Breast epithelium (tissue), 4 donors: ENCODE measurements at regions not wholly inside any gene's neighbourhood (a gene's known extent, or its start where the extent isn't known, plus 50 kb on each side); places are given as distances from the start of the nearest gene placed in this dataset.
"Not testable (repeated sequence)": the region's sequence is repeated elsewhere in the genome, so short reads cannot be mapped to it uniquely, and the experiment has no call there.

ENCODE experiments used
- DNase-seq, 2 donors: peaks; one replicate each; pipeline ENCODE4 v3.0.0-alpha.2; 2019; ENCODE audit warnings: low spot score in 2 of 2
- H3K27ac ChIP-seq, 2 donors: fragments of 200-600 bp; sonication (generic) in 1 of 2; one replicate each; pipeline ENCODE4 v1.5.1; 2016 to 2019; ENCODE audit warnings: mild to moderate bottlenecking in 1 of 2
- H3K27me3 ChIP-seq, 2 donors: fragments of 200-600 bp; sonication (generic) in 1 of 2; one replicate each; pipeline versions ENCODE4 v1.5.1 to v1.6.0; 2017 to 2019; ENCODE audit warnings: control low read depth in 1 of 2, mild to moderate bottlenecking in 1 of 2
- H3K36me3 ChIP-seq: fragments of 200-600 bp; one replicate; pipeline ENCODE4 v1.5.1; 2019
- H3K4me1 ChIP-seq, 2 donors: fragments of 200-600 bp; sonication (generic); one replicate each; pipeline ENCODE4 v1.5.1; 2016 to 2019; ENCODE audit warnings: control low read depth in 1 of 2
- H3K4me3 ChIP-seq, 3 donors: fragments of 200-600 bp; sonication (generic); 1 replicate in 2 of 3; 2 replicates in 1 of 3; pipeline ENCODE4 v1.5.1; 2016 to 2019; ENCODE audit warnings: mild to moderate bottlenecking in 3 of 3, moderate library complexity in 2 of 3
- H3K9me3 ChIP-seq, 2 donors: fragments of 200-600 bp; sonication (generic) in 1 of 2; one replicate each; pipeline ENCODE4 v1.5.1; 2016 to 2019; ENCODE audit warnings: control low read depth in 1 of 2
- POLR2A ChIP-seq: fragments of 450-650 bp; IDR thresholded peaks from one replicate; pipeline ENCODE4 v1.6.1; 2016; ENCODE audit warnings: antibody characterized with exemption, mild to moderate bottlenecking, moderate library complexity
- POLR2AphosphoS5 ChIP-seq, 3 donors: sonication (generic); formaldehyde crosslinking; IDR thresholded peaks; one replicate each; pipeline ENCODE4 v1.6.1; 2017; ENCODE audit warnings: antibody characterized with exemption in 3 of 3
- intact Hi-C: fragments of 100-400 bp; cut with DNase I; formaldehyde crosslinking; loops from one replicate; pipeline ENCODE4 v1.15.1; 2023; ENCODE audit warnings: low total_unique reads
- TF ChIP-seq, protein P1 (sequence below), 3 donors: fragments of 450-650 bp; IDR thresholded peaks; one replicate each; pipeline ENCODE4 v1.5.1; 2016 to 2017; ENCODE audit warnings: antibody characterized with exemption in 3 of 3, mild to moderate bottlenecking in 3 of 3, moderate library complexity in 3 of 3

DNA sequence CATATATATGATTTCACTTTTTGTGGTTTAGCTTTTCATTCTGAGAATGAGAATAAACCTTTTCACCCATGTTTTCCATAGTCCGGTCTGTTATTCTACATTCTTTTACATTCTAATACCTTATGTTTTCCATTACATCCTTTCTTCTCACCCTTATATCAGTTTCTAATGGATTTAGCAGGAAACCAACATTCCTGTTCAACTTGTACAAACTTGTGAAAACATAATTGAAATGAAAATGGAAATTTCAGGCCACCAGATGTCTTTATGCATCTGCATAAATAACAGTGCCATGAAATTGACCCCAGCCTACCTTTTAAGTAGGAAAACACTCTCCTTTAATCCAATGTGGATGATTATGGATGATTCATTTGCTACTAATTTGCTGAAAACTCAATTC lies 494.8 kb upstream of the ZFP42 start:
- H3K36me3 ChIP-seq = no peaks in the 10 kb centered on the region

DNA sequence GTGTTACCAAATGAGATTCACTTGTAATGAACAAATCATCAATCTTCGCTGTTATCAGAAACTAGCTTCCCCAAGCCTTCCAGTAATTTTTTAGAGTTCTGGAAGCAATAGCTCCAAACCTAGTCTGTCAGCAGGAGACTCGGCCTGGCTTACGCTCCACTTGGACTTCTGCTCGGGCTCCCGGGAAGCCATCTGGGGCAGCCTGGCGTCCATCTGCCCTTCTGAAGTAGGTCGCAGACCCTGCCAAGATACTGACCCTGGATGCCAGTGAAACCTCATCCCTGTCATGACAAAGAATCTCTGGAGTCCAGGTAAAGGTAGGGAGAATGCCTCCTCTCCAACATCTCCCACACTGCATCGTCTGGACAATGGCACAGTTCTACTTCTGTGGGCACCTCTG lies 493.8 kb upstream of the ZFP42 start:
- intact Hi-C loops = no loop called here
- Histone ChIP-seq H3K4me1 (no peaks in the 10 kb centered on the region), H3K4me3 (no peak overlapping the region), H3K27ac (no peak overlapping the region), H3K27me3 (no peaks in the 10 kb centered on the region), H3K36me3 (no peaks in the 10 kb centered on the region), H3K9me3 (no peaks in the 10 kb centered on the region)
- TF ChIP-seq POLR2A (no peak), POLR2AphosphoS5 (IDR thresholded peaks at IDR 0.05) (no peak)
- TF ChIP-seq, protein P1, sequence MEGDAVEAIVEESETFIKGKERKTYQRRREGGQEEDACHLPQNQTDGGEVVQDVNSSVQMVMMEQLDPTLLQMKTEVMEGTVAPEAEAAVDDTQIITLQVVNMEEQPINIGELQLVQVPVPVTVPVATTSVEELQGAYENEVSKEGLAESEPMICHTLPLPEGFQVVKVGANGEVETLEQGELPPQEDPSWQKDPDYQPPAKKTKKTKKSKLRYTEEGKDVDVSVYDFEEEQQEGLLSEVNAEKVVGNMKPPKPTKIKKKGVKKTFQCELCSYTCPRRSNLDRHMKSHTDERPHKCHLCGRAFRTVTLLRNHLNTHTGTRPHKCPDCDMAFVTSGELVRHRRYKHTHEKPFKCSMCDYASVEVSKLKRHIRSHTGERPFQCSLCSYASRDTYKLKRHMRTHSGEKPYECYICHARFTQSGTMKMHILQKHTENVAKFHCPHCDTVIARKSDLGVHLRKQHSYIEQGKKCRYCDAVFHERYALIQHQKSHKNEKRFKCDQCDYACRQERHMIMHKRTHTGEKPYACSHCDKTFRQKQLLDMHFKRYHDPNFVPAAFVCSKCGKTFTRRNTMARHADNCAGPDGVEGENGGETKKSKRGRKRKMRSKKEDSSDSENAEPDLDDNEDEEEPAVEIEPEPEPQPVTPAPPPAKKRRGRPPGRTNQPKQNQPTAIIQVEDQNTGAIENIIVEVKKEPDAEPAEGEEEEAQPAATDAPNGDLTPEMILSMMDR (IDR thresholded peaks at IDR 0.05) = no peak
- no peak for DNase-seq

More for the DNA sequence above, 494.8 kb upstream of the ZFP42 start:
- H3K9me3 ChIP-seq = no peaks in the 10 kb centered on the region
- intact Hi-C loops = no loop called here
- H3K27ac ChIP-seq = no peak overlapping the region
- TF ChIP-seq POLR2AphosphoS5 (IDR thresholded peaks at IDR 0.05) = no peak
- TF ChIP-seq, protein P1 (IDR thresholded peaks at IDR 0.05) = no peak
- TF ChIP-seq POLR2A = no peak
- no peak for DNase-seq
- no peak overlapping the region for H3K4me3 ChIP-seq
- H3K27me3 ChIP-seq = no peaks in the 10 kb centered on the region
- no peaks in the 10 kb centered on the region for H3K4me1 ChIP-seq

GRCh38 chr4:187504974-187505797 lies 490.4 kb upstream of the ZFP42 start:
- Histone ChIP-seq H3K4me1 (no peaks in the 10 kb centered on the region), H3K27me3 (no peaks in the 10 kb centered on the region), H3K9me3 (no peaks in the 10 kb centered on the region), H3K36me3 (no peaks in the 10 kb centered on the region), H3K4me3 (peak overlapping the region in 1 of 3 donors; percentile 30), H3K27ac (no peak overlapping the region)
- intact Hi-C loops = no loop called here
- no peak for TF ChIP-seq POLR2AphosphoS5 (IDR thresholded peaks at IDR 0.05)
- no peak for TF ChIP-seq POLR2A
- TF ChIP-seq, protein P1 (IDR thresholded peaks at IDR 0.05) = no peak
- no peak for DNase-seq

DNA sequence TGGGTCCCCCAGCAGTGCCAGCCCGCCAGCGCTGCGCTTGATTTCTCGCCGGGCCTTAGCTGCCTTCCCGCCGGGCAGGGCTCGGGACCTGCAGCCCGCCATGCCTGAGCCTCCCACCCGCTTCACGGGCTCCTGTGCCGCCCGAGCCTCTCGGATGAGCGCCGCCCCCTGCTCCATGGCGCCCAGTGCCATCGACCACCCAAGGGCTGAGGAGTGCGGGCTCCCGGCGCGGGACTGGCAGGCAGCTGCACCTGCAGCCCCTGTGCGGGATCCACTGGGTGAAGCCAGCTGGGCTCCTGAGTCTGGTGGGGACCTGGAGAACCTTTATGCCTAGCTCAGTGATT lies 489.8 kb upstream of the ZFP42 start:
- H3K9me3 ChIP-seq, H3K36me3 ChIP-seq, DNase-seq, H3K4me1 ChIP-seq, H3K27ac ChIP-seq, intact Hi-C loops, H3K27me3 ChIP-seq: not testable (repeated sequence)
- H3K4me3 ChIP-seq = peak overlapping the region in 1 of 3 donors; percentile 30

DNA sequence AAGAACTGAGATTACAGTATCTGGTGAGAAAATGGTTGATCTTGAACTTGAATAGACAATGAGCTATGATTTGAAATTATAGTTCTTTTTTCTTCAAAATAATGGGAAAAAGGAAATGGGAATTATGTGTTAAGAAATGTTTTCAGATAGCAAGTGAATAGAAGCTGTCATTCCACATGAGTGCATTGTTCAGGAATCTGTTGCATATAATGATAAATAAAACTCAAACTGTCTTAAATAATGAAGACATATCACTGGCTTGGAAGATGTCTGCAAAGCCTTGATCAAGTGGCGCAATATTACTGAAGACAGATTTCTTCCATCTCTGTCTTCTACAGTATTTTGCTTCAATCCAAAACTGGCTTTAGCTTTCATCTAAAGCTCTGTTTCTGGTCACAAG lies 479.3 kb upstream of the ZFP42 start:
- Histone ChIP-seq H3K4me3 (no peak overlapping the region), H3K27me3 (no peaks in the 10 kb centered on the region), H3K4me1 (no peaks in the 10 kb centered on the region), H3K36me3 (no peaks in the 10 kb centered on the region), H3K9me3 (no peaks in the 10 kb centered on the region), H3K27ac (no peak overlapping the region)
- no peak for DNase-seq
- TF ChIP-seq POLR2AphosphoS5 (IDR thresholded peaks at IDR 0.05) (no peak), POLR2A (no peak)
- TF ChIP-seq, protein P1 (IDR thresholded peaks at IDR 0.05) = no peak
- intact Hi-C loops = no loop called here
